ENCODE measurements at regions not wholly inside any gene's neighbourhood (a gene's known extent, or its start where the extent isn't known, plus 50 kb on each side); places are given as distances from the start of the nearest gene placed in this dataset.

GRCh38 chr11:27217496-27217895 is 145.5 kb downstream of the CCDC34 start:
- no peak for ATAC-seq
- Histone ChIP-seq H3K4me1 (ENCODE audit: control insufficient read depth, insufficient read depth, low read length) (peaks cover 43% of the 10 kb centered on the region), H3K27me3 (ENCODE audit: control insufficient read depth, insufficient read depth, low read length) (no peaks in the 10 kb centered on the region), H3K9me3 (ENCODE audit: control insufficient read depth, insufficient read depth, low read depth, low read length) (no peaks in the 10 kb centered on the region), H3K36me3 (ENCODE audit: control insufficient read depth, insufficient read depth, low read length) (no peaks in the 10 kb centered on the region), H3K27ac (ENCODE audit: low read length) (peak overlapping the region; percentile 96), H3K4me3 (ENCODE audit: low read depth in 2 of 2, low read length in 2 of 2) (no peak overlapping the region)
- no TSS peak for BruUV-seq (replicated peaks)
- intact Hi-C loops (cut with micrococcal nuclease; ENCODE audit: unreplicated experiment) (no loop called here), in situ Hi-C loops (cut with HindIII; ENCODE audit: low pct_unique_long_range_greater_than_20kb, low sequenced_read_pairs) (no loop called here)
- ChIA-PET CTCF (no interaction called here), POLR2A (no interaction called here)
- no peak for DNase-seq (ENCODE audit: low read depth, low spot score)
- TF ChIP-seq REST (IDR thresholded peaks at IDR 0.05; ENCODE audit: insufficient read depth in 1 of 2, low read depth in 2 of 2, low read length in 1 of 2) (no peak), SIN3A (IDR thresholded peaks at IDR 0.05; ENCODE audit: borderline replicate concordance, insufficient read depth, low read depth, low read length) (no peak), CTCF (IDR thresholded peaks at IDR 0.05) (no peak), POLR2AphosphoS5 (IDR thresholded peaks at IDR 0.05; ENCODE audit: low read depth, low read length) (no peak), TCF7L2 (IDR thresholded peaks at IDR 0.05; ENCODE audit: low read depth, low read length) (no peak)

- ChIA-PET CTCF (interaction anchor here (0.8 kb wide), 1 partner anchor 80 kb away, joined by 3 read pairs; no protein-coding TSS in a partner anchor), POLR2A (no interaction called here)
- Histone ChIP-seq H3K4me1 (ENCODE audit: control insufficient read depth, insufficient read depth, low read length) (peaks cover 43% of the 10 kb centered on the region), H3K9me3 (ENCODE audit: control insufficient read depth, insufficient read depth, low read depth, low read length) (no peaks in the 10 kb centered on the region), H3K36me3 (ENCODE audit: control insufficient read depth, insufficient read depth, low read length) (no peaks in the 10 kb centered on the region), H3K27me3 (ENCODE audit: control insufficient read depth, insufficient read depth, low read length) (no peaks in the 10 kb centered on the region), H3K27ac (ENCODE audit: low read length) (peak overlapping the region; percentile 96), H3K4me3 (ENCODE audit: low read depth in 2 of 2, low read length in 2 of 2) (no peak overlapping the region)
- BruUV-seq (replicated peaks): no TSS peak
- DNase-seq (ENCODE audit: low read depth, low spot score) (no peak), ATAC-seq (no peak)
- intact Hi-C loops (cut with micrococcal nuclease; ENCODE audit: unreplicated experiment) (no loop called here), in situ Hi-C loops (cut with HindIII; ENCODE audit: low pct_unique_long_range_greater_than_20kb, low sequenced_read_pairs) (no loop called here)
- TF ChIP-seq SIN3A (IDR thresholded peaks at IDR 0.05; ENCODE audit: borderline replicate concordance, insufficient read depth, low read depth, low read length): no peak
- TF ChIP-seq TCF7L2 (IDR thresholded peaks at IDR 0.05; ENCODE audit: low read depth, low read length): no peak
- TF ChIP-seq REST (IDR thresholded peaks at IDR 0.05; ENCODE audit: insufficient read depth in 1 of 2, low read depth in 2 of 2, low read length in 1 of 2): no peak
- TF ChIP-seq CTCF (IDR thresholded peaks at IDR 0.05): no peak
- no peak for TF ChIP-seq POLR2AphosphoS5 (IDR thresholded peaks at IDR 0.05; ENCODE audit: low read depth, low read length)
Observed at GRCh38 chr11:27216270-27217149, 146.5 kb downstream of the CCDC34 start.
